ENCODE measurements at regions not wholly inside any gene's neighbourhood (a gene's known extent, or its start where the extent isn't known, plus 50 kb on each side); places are given as distances from the start of the nearest gene placed in this dataset.

DNA sequence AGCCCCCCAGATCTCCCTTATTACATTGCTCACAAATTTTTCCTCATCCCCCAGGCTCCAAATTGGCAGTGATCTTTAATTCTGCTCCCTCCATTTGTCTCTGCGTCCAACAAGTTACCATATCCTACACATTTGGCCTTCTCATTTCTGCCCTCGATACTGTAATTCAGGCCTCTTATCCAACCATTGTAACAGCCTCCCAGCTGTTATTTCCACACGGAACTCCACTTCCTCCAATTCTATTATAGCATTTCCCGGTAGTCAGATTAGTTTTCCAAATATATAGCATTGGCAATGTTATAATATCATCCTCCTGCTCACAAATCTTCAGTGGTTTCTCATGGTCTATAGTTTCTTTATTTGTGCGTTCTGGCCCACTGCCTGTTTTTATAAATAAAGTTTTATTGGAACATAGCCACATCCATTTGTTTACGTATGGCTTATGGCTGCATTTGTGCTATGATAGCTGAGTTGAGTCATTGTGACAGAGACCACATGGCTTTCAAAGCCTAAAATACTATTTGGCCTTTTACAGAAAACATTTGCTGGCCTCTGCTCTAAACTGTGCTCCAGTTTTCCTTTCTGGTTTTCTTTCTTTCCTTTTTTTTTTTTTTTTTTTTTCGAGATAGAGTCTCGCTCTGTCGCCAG is 126.5 kb upstream of the ZNF438 start:
- DNase-seq (ENCODE audit: low read depth in 1 of 2, low spot score in 2 of 2) = no peak
- Histone ChIP-seq H3K27ac (peak overlapping the region; percentile 74), H3K27me3 (replicated peaks) (no peaks in the 10 kb centered on the region), H3K4me1 (replicated peaks) (peaks cover 21% of the 10 kb centered on the region), H3K4me3 (no peak overlapping the region), H3K36me3 (no peaks in the 10 kb centered on the region), H3K9me3 (replicated peaks) (no peaks in the 10 kb centered on the region; the same call in 1 of the 2 replicates)

DNA sequence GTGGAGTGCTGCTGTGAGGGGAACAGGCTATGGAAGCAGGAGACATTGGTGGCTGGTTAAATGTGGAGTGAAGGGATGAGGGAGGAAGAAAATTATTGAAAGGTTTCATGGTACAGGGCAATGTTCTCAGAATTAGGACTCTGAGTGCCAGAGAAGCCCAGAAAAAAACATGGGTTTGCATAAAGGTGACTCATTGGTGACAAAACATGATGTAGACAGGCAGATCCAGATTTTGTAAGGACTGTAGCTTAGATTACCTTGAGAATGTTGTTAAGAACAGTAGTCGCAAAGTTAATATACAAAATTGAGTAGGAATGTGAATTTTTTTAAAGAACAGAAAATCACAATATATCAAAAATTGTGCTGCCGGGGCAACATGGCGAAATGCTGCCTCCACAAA is 134.9 kb upstream of the ZNF438 start:
- H3K27me3 ChIP-seq (replicated peaks) = no peaks in the 10 kb centered on the region
- no peak for DNase-seq (ENCODE audit: low read depth in 1 of 2, low spot score in 2 of 2)
- no peak overlapping the region for H3K27ac ChIP-seq
- no peaks in the 10 kb centered on the region for H3K36me3 ChIP-seq
- no peaks in the 10 kb centered on the region for H3K4me1 ChIP-seq (replicated peaks)
- no peak overlapping the region for H3K4me3 ChIP-seq
- peaks cover 4% of the 10 kb centered on the region; the same call in 1 of the 2 replicates for H3K9me3 ChIP-seq (replicated peaks)

DNA sequence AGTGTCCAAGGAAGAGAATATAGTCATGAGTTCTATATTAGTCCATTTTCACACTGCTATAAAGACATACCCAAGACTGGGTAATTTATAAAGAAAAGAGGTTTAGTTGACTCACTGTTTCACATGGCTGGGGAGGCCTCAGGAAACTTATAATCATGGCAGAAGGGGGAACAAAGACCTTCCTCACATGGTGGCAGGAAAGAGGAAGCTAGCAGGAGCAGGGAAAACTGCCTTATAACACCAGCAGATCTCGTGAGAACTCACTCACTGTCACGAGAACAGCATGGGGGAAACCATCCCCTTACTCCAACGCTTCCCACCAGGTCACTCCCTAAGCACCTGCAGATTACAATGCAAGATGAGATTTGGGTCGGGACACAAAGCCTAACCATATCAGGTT is 139.0 kb upstream of the ZNF438 start:
- Histone ChIP-seq H3K36me3 (no peaks in the 10 kb centered on the region), H3K27me3 (replicated peaks) (no peaks in the 10 kb centered on the region), H3K27ac (no peak overlapping the region), H3K4me1 (replicated peaks) (no peaks in the 10 kb centered on the region), H3K4me3 (no peak overlapping the region), H3K9me3 (replicated peaks) (peaks cover 4% of the 10 kb centered on the region; the same call in 1 of the 2 replicates)
- DNase-seq (ENCODE audit: low read depth in 1 of 2, low spot score in 2 of 2) = no peak

DNA sequence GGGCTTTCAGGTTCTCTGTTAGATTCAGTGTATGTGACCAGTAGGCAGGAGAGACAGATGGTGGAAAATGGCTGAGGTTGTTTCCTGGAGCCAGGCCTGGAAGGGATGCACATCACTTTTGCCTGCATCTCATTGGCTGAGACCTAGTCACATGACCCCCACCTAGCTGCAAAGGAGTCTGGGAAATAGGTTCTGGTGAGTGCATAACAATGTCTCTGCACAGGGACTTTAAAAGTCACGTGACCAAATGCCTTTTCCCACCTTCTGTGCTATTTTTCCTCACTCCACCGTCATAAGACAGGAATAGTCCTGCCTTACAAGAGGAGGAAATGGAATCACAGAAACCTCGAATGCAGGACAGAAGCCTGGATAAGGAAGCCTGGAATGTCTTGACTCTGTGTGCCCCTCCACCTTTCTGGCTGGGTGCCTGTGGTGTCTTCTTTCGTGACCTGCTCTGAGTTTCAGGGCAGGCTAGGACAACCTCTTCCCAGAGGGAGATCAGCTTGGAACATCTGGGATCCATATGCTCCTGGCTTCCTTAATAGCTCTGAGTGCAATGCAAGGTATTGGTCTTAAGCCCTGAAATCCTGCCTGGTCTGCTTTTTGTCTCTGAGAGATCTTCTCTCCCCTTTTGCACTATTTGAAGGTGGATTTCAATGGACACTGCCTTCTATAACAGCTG is 139.9 kb upstream of the ZNF438 start:
- no peaks in the 10 kb centered on the region; the same call in 1 of the 2 replicates for H3K9me3 ChIP-seq (replicated peaks)
- H3K27me3 ChIP-seq (replicated peaks) = no peaks in the 10 kb centered on the region
- H3K4me1 ChIP-seq (replicated peaks) = no peaks in the 10 kb centered on the region
- no peak overlapping the region for H3K4me3 ChIP-seq
- H3K36me3 ChIP-seq = no peaks in the 10 kb centered on the region
- DNase-seq (ENCODE audit: low read depth in 1 of 2, low spot score in 2 of 2) = no peak
- H3K27ac ChIP-seq = no peak overlapping the region

- Histone ChIP-seq H3K27me3 (replicated peaks) (no peaks in the 10 kb centered on the region), H3K4me3 (no peak overlapping the region)
These were observed 141.3 kb upstream of the ZNF438 start for GRCh38 chr10:31172925-31173324.

DNA sequence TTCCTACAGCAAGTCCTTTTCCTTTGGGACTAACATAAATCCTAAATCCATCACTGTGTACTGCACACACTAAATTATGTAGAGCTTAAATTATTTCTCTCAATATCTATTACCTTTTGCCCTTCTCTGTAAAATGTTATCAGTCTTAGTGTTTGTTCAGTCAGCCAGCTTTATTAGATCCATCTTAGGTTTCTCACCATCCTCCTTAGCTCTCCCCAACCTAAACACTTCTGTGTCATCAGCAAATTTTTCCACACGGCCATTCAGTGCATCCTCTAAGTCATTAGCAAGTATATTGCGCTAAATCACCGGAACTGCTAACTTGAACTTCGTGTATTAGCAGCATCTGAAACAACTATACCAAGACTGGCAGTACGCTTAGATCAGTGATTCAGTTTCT is 142.1 kb upstream of the ZNF438 start:
- no peaks in the 10 kb centered on the region for H3K36me3 ChIP-seq
- H3K27ac ChIP-seq = no peak overlapping the region
- H3K4me3 ChIP-seq = no peak overlapping the region
- H3K9me3 ChIP-seq (replicated peaks) = no peaks in the 10 kb centered on the region; the same call in 1 of the 2 replicates
- no peaks in the 10 kb centered on the region for H3K4me1 ChIP-seq (replicated peaks)
- no peak for DNase-seq (ENCODE audit: low read depth in 1 of 2, low spot score in 2 of 2)
- H3K27me3 ChIP-seq (replicated peaks) = no peaks in the 10 kb centered on the region

More at GRCh38 chr10:31172925-31173324, 141.3 kb upstream of the ZNF438 start:
- DNase-seq (ENCODE audit: low read depth in 1 of 2, low spot score in 2 of 2) = no peak
- Histone ChIP-seq H3K36me3 (no peaks in the 10 kb centered on the region), H3K4me1 (replicated peaks) (no peaks in the 10 kb centered on the region), H3K27ac (no peak overlapping the region), H3K9me3 (replicated peaks) (no peaks in the 10 kb centered on the region; the same call in 1 of the 2 replicates)

DNA sequence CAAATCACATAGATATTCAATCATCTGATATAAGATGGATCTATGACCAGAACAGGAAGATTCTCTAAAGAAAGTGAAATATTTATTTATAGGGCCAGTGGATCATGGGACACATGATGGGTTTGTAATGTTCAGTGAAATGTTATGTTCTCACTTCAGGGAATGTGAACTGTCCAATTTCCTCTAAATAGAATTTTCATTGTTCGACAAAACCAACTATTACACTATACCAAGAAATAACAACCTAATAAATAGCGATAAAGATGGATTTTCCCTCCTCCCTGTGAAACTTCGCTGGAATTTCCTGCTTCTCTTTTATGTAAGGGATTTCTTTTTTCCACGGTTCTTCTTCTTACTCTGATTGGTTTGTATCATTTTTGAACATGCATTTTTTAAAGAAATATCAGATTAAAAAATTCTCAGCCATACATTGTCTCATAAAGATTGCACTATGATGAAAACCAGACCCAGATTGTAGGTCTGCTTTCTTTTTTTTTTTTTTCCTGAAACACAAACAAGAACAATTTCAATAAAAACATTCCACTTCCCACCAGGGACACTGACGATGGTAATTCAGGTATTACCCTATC is 139.8 kb upstream of the ZEB1 start:
- no peaks in the 10 kb centered on the region for H3K27me3 ChIP-seq (replicated peaks)
- H3K27ac ChIP-seq = no peak overlapping the region
- H3K36me3 ChIP-seq = no peaks in the 10 kb centered on the region
- no peaks in the 10 kb centered on the region; the same call in 1 of the 2 replicates for H3K9me3 ChIP-seq (replicated peaks)
- DNase-seq (ENCODE audit: low read depth in 1 of 2, low spot score in 2 of 2) = no peak
- H3K4me3 ChIP-seq = no peak overlapping the region
- no peaks in the 10 kb centered on the region for H3K4me1 ChIP-seq (replicated peaks)

DNA sequence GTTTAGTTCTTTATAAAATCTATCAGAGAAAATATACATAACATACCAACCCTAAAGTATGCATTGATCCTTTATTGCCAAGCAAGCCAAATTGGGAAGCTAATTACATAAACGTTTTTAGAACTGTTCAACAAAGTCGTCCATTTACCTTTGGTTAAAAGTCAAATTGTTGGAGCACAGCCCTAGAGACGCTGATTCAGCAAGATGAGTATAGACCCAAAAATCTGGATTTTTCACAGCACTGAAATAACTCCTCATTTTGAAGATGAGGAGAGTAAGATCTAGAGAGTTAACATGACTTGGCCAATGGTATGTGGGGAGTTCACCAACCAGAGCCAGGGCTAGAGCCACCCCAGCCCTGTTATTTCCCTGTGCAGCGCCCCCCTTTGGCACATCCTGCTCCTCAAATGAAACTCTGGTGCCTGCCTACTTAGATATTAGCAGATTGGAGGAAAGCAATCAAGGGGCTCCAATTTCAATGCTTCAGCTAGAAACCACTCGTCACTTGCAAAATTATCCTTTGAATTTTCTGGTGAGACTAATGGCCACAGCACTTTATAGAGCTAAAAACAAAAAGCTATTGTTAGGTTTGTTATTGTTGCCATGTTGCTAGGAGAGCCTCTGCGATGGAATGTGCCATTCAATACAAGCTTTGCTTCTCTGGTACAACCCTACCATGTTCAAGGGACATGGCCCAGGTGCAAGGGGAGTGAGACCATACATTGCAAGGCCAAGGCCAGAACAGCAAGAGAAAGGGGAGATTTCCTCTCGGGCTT is 132.6 kb upstream of the ZEB1 start:
- Histone ChIP-seq H3K9me3 (replicated peaks) (no peaks in the 10 kb centered on the region), H3K27ac (no peak overlapping the region), H3K27me3 (replicated peaks) (no peaks in the 10 kb centered on the region), H3K4me1 (replicated peaks) (peaks cover 15% of the 10 kb centered on the region), H3K36me3 (no peaks in the 10 kb centered on the region), H3K4me3 (no peak overlapping the region)
- no peak for DNase-seq (ENCODE audit: low read depth in 1 of 2, low spot score in 2 of 2)

DNA sequence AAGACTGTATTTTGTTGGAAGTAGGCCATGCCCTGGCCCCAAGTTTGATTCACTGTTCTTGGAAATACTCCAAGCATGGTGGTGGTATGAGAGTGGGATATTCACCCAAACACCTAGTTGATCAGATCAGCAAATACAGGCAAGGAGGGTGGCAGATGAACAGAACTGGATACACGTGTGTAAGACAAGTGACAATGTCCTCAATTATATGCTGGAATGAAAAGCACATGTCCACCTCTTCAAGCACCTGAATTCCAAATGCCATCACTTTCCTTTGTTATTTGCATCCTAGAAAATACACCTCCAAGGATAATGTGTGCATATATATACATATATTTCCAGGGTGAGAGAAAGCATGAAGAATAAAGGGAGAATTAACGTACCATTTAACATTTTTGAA is 131.8 kb upstream of the ZEB1 start:
- no peak overlapping the region for H3K4me3 ChIP-seq
- no peaks in the 10 kb centered on the region for H3K27me3 ChIP-seq (replicated peaks)
- DNase-seq (ENCODE audit: low read depth in 1 of 2, low spot score in 2 of 2) = no peak
- peaks cover 15% of the 10 kb centered on the region for H3K4me1 ChIP-seq (replicated peaks)
- H3K36me3 ChIP-seq = no peaks in the 10 kb centered on the region
- H3K9me3 ChIP-seq (replicated peaks) = no peaks in the 10 kb centered on the region
- H3K27ac ChIP-seq = no peak overlapping the region

- Histone ChIP-seq H3K36me3 (no peaks in the 10 kb centered on the region), H3K27ac (no peak overlapping the region), H3K4me3 (no peak overlapping the region), H3K4me1 (replicated peaks) (peaks cover 15% of the 10 kb centered on the region), H3K27me3 (replicated peaks) (no peaks in the 10 kb centered on the region), H3K9me3 (replicated peaks) (no peaks in the 10 kb centered on the region)
- no peak for DNase-seq (ENCODE audit: low read depth in 1 of 2, low spot score in 2 of 2)
These were observed 131.3 kb upstream of the ZEB1 start for GRCh38 chr10:31187607-31188210.

GRCh38 chr10:31188792-31189406 is 130.1 kb upstream of the ZEB1 start:
- Histone ChIP-seq H3K36me3 (no peaks in the 10 kb centered on the region), H3K4me1 (replicated peaks) (peaks cover 15% of the 10 kb centered on the region), H3K27me3 (replicated peaks) (no peaks in the 10 kb centered on the region), H3K27ac (no peak overlapping the region), H3K9me3 (replicated peaks) (no peaks in the 10 kb centered on the region), H3K4me3 (no peak overlapping the region)
- peak in 1 of 2 experiments; percentile 14 for DNase-seq (ENCODE audit: low read depth in 1 of 2, low spot score in 2 of 2)

- H3K27ac ChIP-seq = no peak overlapping the region
- peaks cover 21% of the 10 kb centered on the region for H3K4me1 ChIP-seq (replicated peaks)
- no peaks in the 10 kb centered on the region for H3K36me3 ChIP-seq
- DNase-seq (ENCODE audit: low read depth in 1 of 2, low spot score in 2 of 2) = no peak
- H3K9me3 ChIP-seq (replicated peaks) = no peaks in the 10 kb centered on the region
- no peaks in the 10 kb centered on the region for H3K27me3 ChIP-seq (replicated peaks)
- H3K4me3 ChIP-seq = no peak overlapping the region
These were observed 128.5 kb upstream of the ZEB1 start for GRCh38 chr10:31190488-31190887.

- H3K9me3 ChIP-seq (replicated peaks) = no peaks in the 10 kb centered on the region
- DNase-seq (ENCODE audit: low read depth in 1 of 2, low spot score in 2 of 2) = no peak
- peaks cover 15% of the 10 kb centered on the region for H3K4me1 ChIP-seq (replicated peaks)
- H3K27ac ChIP-seq = no peak overlapping the region
- no peaks in the 10 kb centered on the region for H3K36me3 ChIP-seq
- no peaks in the 10 kb centered on the region for H3K27me3 ChIP-seq (replicated peaks)
- H3K4me3 ChIP-seq = no peak overlapping the region
These were observed 126.5 kb upstream of the ZEB1 start for GRCh38 chr10:31192475-31192874.

Measured in SJSA1 (cell line).